CD4-positive, alpha-beta T cell treated with Interleukin-17A for 1 hour (primary cell): ENCODE measurements at regions not wholly inside any gene's neighbourhood (a gene's known extent, or its start where the extent isn't known, plus 50 kb on each side); places are given as distances from the start of the nearest gene placed in this dataset.
"Not testable (repeated sequence)": the region's sequence is repeated elsewhere in the genome, so short reads cannot be mapped to it uniquely, and the experiment has no call there.

ENCODE experiments used
- DNase-seq: peaks from one replicate; pipeline ENCODE4 v3.0.0-alpha.2; 2020

DNA sequence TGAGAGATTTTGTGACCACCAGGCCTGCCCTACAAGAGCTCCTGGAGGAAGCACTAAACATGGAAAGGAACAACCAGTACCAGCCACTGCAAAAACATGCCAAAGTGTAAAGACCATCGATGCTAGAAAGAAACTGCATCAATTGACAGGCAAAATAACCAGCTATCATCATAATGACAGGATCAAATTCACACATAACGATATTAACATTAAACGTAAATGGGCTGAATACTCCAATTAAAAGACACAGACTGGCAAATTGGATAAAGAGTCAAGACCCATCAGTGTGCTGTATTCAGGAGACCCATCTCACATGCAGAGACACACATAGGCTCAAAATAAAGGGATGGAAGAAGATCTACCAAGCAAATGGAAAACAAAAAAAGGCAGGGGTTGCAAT, 182.4 kb downstream of the PRELID2 start:
- DNase-seq: not testable (repeated sequence)

- not testable (repeated sequence) for DNase-seq
Observed at GRCh38 chr5:145647137-145647536, 188.0 kb downstream of the PRELID2 start.

DNA sequence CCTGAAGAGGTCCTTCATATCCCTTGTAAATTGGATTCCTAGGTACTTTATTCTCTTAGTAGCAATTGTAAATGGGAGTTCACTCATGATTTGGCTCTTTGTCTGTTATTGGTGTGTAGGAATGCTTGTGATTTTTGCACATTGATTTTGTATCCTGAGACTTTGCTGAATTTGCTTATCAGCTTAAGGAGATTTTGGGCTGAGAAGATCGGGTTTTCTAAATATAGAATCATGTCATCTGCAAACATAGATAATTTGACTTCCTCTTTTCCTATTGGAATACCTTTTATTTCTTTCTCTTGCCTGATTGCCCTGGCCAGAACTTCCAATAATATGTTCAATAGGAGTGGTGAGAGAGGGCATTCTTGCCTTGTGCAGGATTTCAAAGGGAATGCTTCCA, 191.9 kb downstream of the PRELID2 start:
- not testable (repeated sequence) for DNase-seq

DNA sequence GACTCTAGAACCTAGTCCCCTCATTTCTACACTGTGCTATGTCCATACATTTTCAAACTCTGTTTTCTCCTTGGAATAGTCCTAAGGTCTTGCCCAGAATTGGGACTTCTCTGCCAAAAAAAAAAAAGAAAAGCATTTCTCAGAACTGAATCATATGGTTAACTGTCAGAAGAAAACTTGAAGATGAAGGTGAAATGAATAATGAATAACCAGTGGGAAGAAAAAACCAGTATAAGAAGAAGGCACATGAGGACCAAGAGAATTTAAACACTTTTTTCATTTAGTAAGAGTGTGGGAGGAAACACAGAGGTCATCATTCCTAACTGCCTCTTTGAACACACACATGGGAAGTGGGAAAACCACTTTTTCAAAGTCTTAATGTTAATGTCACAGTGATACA, 197.7 kb downstream of the PRELID2 start:
- DNase-seq: no peak

- no peak for DNase-seq
Observed at GRCh38 chr5:145636371-145636770, 198.8 kb downstream of the PRELID2 start.

GRCh38 chr5:145633474-145633873, 201.7 kb downstream of the PRELID2 start:
- DNase-seq: no peak

DNA sequence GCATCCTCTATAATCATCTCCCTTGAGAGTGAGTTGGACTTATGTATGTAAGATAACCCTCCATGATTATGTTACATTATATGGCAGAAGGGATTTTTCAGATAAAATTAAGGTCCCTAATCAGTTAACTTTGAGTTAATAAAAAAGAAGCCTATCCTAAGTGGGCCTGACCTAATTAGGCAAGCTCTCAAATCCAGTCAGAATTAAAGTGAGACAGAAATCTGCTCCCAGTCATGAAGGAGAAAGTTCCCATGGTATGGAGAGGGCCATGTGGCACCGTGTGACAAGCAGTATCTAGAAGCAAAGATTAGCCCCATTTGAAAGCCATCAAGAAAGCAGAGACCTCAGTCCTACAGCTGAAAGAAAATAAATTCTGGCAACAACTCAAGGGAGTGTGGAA, 202.4 kb downstream of the PRELID2 start:
- no peak for DNase-seq

DNA sequence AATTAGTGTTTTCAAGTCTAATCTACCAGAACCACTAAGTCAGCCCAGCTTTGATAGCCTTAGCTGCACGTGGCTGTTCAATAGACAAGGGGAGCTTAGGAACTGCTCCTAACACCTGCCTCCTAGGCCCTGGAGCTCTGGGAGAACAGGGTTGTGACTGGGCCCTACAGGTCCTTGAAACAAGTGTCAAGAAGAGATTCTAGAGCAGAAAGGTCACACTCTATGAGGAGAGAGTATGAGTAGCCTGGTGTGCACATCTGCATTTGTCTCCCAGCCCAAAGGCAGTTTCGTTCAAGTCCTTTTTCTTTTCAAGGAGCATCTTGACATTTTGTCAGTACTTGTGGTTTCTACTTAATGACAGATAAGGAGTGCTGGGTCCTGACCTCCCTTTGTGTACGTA, 206.1 kb downstream of the PRELID2 start:
- DNase-seq: no peak

DNA sequence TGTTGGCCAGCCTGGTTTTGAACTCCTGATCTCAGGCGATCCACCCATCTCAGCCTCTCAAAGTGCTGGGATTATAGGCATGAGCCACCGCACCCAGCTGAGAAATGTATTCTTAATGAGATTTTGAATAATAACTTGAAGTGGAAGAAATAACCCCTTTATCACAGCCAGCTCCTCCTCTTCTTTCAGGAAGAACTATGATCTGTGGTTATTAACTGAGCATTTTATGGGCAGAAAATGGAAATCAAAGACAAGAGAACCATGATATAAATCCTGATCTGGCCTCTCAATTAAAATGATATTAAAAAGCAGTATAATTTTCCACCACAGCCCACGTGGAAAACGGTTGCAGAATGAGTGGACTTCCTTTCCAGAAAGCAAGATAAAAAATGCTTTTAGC, 206.6 kb downstream of the PRELID2 start:
- DNase-seq: no peak

- no peak for DNase-seq
Observed at GRCh38 chr5:145619806-145620310, 215.3 kb downstream of the PRELID2 start.

DNA sequence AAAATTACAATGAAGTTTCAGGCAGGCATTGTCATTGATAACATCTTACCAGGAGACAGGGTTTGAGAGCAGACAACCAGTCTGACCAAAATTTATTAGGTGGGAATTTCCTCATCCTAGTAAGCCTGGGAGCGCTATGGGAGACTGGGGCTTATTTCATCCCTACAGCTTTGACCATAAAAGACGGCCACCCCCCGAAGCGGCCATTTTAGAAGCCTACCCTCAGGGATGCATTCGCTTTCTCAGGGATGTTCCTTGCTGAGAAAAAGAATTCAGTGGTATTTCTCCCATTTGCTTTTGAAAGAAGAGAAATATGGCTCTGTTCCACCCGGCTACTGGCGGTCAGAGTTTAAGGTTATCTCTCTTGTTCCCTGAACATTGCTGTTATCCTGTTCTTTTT, 218.4 kb downstream of the PRELID2 start:
- DNase-seq: not testable (repeated sequence)

GRCh38 chr5:145598983-145599382, 236.2 kb downstream of the PRELID2 start:
- no peak for DNase-seq

GRCh38 chr5:145598184-145598583, 237.0 kb downstream of the PRELID2 start:
- DNase-seq: no peak

- DNase-seq: no peak
Observed at GRCh38 chr5:145591578-145591977, 243.6 kb downstream of the PRELID2 start.

DNA sequence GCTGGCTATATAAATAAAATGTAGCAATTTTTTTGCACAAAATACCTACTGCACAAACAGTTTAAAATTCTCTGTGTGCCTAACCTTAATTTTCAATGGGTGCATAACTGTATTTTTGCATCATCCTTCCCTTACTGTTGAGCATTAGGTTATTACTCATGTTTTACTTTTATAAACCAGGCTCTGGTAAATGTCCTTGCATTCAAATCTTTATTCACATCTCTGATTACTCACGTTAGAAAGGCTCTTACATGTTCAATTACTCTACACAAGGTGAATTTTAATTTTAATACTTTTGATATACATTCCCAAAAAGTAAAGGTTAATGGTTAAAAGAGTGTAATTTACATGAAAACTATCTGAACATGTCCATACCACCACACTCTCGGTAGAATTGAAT, 246.1 kb downstream of the PRELID2 start:
- no peak for DNase-seq

GRCh38 chr5:145588558-145588957, 246.6 kb downstream of the PRELID2 start:
- no peak for DNase-seq

DNA sequence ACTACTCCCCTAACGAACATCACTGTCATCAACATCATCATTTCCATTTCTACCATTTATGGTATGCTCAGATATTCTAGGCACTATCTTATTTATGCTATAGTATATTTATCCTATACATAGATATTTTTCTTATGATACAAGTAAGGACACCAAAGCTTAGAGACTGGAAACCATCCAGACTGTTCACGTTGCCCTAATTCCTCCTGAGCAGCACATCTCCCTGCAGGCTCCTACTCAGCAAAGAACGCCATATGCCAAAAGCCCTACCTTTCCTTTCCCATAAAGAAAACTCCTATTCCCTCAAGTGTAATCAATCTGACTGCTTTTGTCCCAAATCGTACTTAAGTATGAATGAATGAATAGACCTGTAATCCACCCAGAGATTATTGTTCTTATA, 247.0 kb downstream of the PRELID2 start:
- DNase-seq: no peak

DNA sequence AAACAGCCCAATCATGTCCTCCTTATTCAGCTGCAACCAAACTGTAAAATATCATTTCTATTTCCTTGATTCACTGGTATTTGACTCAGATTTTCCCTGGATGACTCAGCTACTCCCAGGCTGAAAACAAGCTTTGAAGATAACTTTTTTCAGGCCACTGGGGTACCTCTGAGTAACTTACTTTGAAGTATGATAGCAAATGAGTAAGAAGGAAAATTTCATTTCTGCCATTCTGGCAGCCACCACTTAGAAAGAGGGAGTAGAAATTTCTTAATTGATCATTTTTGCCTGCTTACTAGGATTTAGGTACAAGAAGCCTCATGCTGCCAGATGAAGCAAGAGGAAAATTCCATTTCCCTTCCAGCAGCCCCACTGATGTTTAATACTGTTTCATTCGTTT, 247.4 kb downstream of the PRELID2 start:
- DNase-seq: no peak

GRCh38 chr5:145587308-145587672, 247.9 kb downstream of the PRELID2 start:
- DNase-seq: no peak

- no peak for DNase-seq
Observed at GRCh38 chr5:145586661-145587307, 248.4 kb downstream of the PRELID2 start.

DNA sequence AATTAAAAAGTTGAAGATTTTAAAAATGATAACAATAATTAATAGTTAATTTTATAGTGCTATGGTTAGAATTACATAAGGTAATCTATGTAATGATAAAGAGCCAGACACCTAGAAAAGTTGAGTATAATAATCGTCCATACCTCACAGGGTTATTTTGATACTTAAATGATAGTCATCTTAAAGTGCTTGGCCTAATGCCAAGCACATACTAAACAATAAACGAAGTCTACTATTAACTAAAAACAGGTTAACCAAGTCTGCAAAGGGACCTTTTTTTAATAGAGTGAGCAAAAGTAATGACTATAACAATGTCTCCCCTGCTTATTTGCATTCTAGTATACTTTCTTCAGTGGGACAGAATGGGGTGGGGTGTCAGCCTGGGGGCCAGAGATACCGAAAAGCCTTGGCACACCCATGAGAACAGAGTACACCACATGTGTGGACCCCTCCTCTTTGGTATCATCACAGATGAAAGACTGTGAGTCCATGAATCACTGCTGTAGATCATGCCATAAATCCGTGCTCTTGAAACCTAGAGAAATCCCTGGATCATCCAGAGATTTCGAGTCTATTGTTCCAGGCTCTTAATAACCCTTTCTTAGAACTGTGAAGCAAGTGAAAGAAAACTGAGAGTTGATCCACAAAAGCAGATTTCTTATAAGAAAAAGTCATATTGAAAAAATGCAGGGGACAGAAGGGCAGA, 249.5 kb downstream of the PRELID2 start:
- DNase-seq: no peak

- DNase-seq: no peak
Observed at GRCh38 chr5:145579301-145579700, 255.8 kb downstream of the PRELID2 start.

- no peak for DNase-seq
Observed at GRCh38 chr5:145574889-145575573, 260.1 kb downstream of the PRELID2 start.

- DNase-seq: no peak
Observed at GRCh38 chr5:145568581-145568980, 266.6 kb downstream of the PRELID2 start.
